H9 (cell line): ENCODE measurements at regions not wholly inside any gene's neighbourhood (a gene's known extent, or its start where the extent isn't known, plus 50 kb on each side); places are given as distances from the start of the nearest gene placed in this dataset.

Experiments used
- DNase-seq: peaks from one replicate; pipeline ENCODE4 v3.0.0-alpha.2; 2017
- H2AFZ ChIP-seq: one replicate; pipeline ENCODE4 v1.6.1; 2013; ENCODE audit warnings: mild to moderate bottlenecking, low read length, control low read depth, moderate library complexity
- H2AK5ac ChIP-seq: 2 replicates; pipeline ENCODE4 v1.6.1; 2013; ENCODE audit warnings: low read length, control low read depth, mixed read lengths; ENCODE audit not compliant: insufficient read length
- H2BK120ac ChIP-seq: one replicate; pipeline ENCODE4 v1.6.1; 2013; ENCODE audit warnings: low read depth, mild to moderate bottlenecking, low read length, control low read depth, inconsistent platforms; ENCODE audit not compliant: poor library complexity, severe bottlenecking
- H2BK12ac ChIP-seq: 2 replicates; pipeline ENCODE4 v1.6.1; 2013; ENCODE audit warnings: low read length, control low read depth, mixed read lengths, low read depth; ENCODE audit not compliant: insufficient read length
- H2BK15ac ChIP-seq: 2 replicates; pipeline ENCODE4 v1.6.1; 2013; ENCODE audit warnings: low read depth, low read length, control low read depth
- H2BK20ac ChIP-seq: one replicate; pipeline ENCODE4 v1.6.1; 2013; ENCODE audit warnings: low read depth, mild to moderate bottlenecking, low read length, control low read depth, inconsistent platforms; ENCODE audit not compliant: poor library complexity, severe bottlenecking
- H2BK5ac ChIP-seq: 2 replicates; pipeline ENCODE4 v1.6.1; 2013; ENCODE audit warnings: low read length, control low read depth, mixed read lengths; ENCODE audit not compliant: insufficient read length
- H3K14ac ChIP-seq: 2 replicates; pipeline ENCODE4 v1.6.1; 2013; ENCODE audit warnings: low read length, control low read depth; ENCODE audit not compliant: insufficient read depth
- H3K18ac ChIP-seq: 2 replicates; pipeline ENCODE4 v1.6.1; 2013; ENCODE audit warnings: low read depth, mild to moderate bottlenecking, mixed read lengths, low read length, control low read depth; ENCODE audit not compliant: insufficient read length
- H3K23ac ChIP-seq: 2 replicates; pipeline ENCODE4 v1.6.1; 2013; ENCODE audit warnings: low read length, control low read depth, mixed read lengths, low read depth; ENCODE audit not compliant: insufficient read length
- H3K23me2 ChIP-seq: 2 replicates; pipeline ENCODE4 v1.6.1; 2013; ENCODE audit warnings: low read depth, mild to moderate bottlenecking, mixed read lengths, low read length, control low read depth; ENCODE audit not compliant: insufficient read length, poor library complexity, severe bottlenecking
- H3K27ac ChIP-seq: 2 replicates; pipeline ENCODE4 v1.5.1; 2013; ENCODE audit warnings: low read length, control low read depth, mixed read lengths, low read depth; ENCODE audit not compliant: insufficient read length
- H3K27me3 ChIP-seq: 2 replicates; pipeline ENCODE4 v1.6.1; 2013; ENCODE audit warnings: low read length, control low read depth, inconsistent platforms; ENCODE audit not compliant: insufficient read depth
- H3K4ac ChIP-seq: 2 replicates; pipeline ENCODE4 v1.6.1; 2013; ENCODE audit warnings: low read depth, mild to moderate bottlenecking, control low read depth, inconsistent platforms, low read length, moderate library complexity
- H3K4me1 ChIP-seq: 2 replicates; pipeline ENCODE4 v1.6.1; 2013; ENCODE audit warnings: low read length, control low read depth, inconsistent platforms; ENCODE audit not compliant: insufficient read depth
- H3K4me2 ChIP-seq: 2 replicates; pipeline ENCODE4 v1.6.1; 2013; ENCODE audit warnings: low read length, control low read depth, mixed read lengths; ENCODE audit not compliant: insufficient read length, insufficient read depth
- H3K56ac ChIP-seq: 2 replicates; pipeline ENCODE4 v1.6.1; 2013; ENCODE audit warnings: low read depth, mild to moderate bottlenecking, mixed read lengths, low read length, control low read depth; ENCODE audit not compliant: insufficient read length
- H3K79me1 ChIP-seq: 2 replicates; pipeline ENCODE4 v1.6.1; 2013; ENCODE audit warnings: low read depth, mild to moderate bottlenecking, moderate library complexity, low read length, control low read depth, inconsistent platforms; ENCODE audit not compliant: insufficient read depth, poor library complexity, severe bottlenecking
- H3K79me2 ChIP-seq: 2 replicates; pipeline ENCODE4 v1.6.1; 2013; ENCODE audit warnings: low read length, control low read depth, inconsistent platforms; ENCODE audit not compliant: insufficient read depth
- H3K9ac ChIP-seq: 2 replicates; pipeline ENCODE4 v1.6.1; 2013; ENCODE audit warnings: low read length, control low read depth, mixed read lengths; ENCODE audit not compliant: insufficient read length; ENCODE audit errors: extremely low read depth
- H3K9me3 ChIP-seq: one replicate; pipeline ENCODE4 v1.6.1; 2013; ENCODE audit warnings: low read depth, low read length, inconsistent platforms; ENCODE audit not compliant: control insufficient read depth
- H3T11ph ChIP-seq: one replicate; pipeline ENCODE4 v1.6.1; 2013; ENCODE audit warnings: mild to moderate bottlenecking, low read length, control low read depth, inconsistent platforms
- H4K20me1 ChIP-seq: one replicate; pipeline ENCODE4 v1.6.1; 2013; ENCODE audit not compliant: control insufficient read depth, insufficient read length, insufficient read depth
- H4K5ac ChIP-seq: 2 replicates; pipeline ENCODE4 v1.6.1; 2013; ENCODE audit warnings: low read depth, mild to moderate bottlenecking, mixed read lengths, low read length, control low read depth; ENCODE audit not compliant: insufficient read length
- H4K8ac ChIP-seq: replicated peaks from 2 replicates; pipeline ENCODE4 v1.6.1; 2013; ENCODE audit warnings: low read length, control low read depth, mixed read lengths, low read depth; ENCODE audit not compliant: insufficient read length
- H4K91ac ChIP-seq: 2 replicates; pipeline ENCODE4 v1.6.1; 2013; ENCODE audit warnings: low read depth, mild to moderate bottlenecking, moderate library complexity, mixed read lengths, low read length, control low read depth; ENCODE audit not compliant: insufficient read length
- H3K27ac Mint-ChIP-seq, 3 experiments: 2 replicates in 2 of 3; 3 replicates in 1 of 3; pipeline ENCODE4 v1.8.0; 2020 to 2021; ENCODE audit warnings: mixed read lengths in 3 of 3, mild to moderate bottlenecking in 1 of 3, moderate library complexity in 1 of 3
- H3K27me3 Mint-ChIP-seq: 2 replicates; pipeline ENCODE4 v1.8.0; 2021; ENCODE audit warnings: low read depth, mild to moderate bottlenecking, moderate library complexity, mixed read lengths
- H3K36me3 Mint-ChIP-seq, 3 experiments: 2 replicates in 2 of 3; 3 replicates in 1 of 3; pipeline ENCODE4 v1.8.0; 2020 to 2021; ENCODE audit warnings: low read depth in 3 of 3, mixed read lengths in 3 of 3; ENCODE audit not compliant: insufficient read depth in 1 of 3
- H3K4me1 Mint-ChIP-seq, 2 experiments: 2 replicates each; pipeline ENCODE4 v1.8.0; 2020; ENCODE audit warnings: mixed read lengths in 2 of 2
- H3K4me3 Mint-ChIP-seq, 2 experiments: 2 replicates in 1 of 2; 3 replicates in 1 of 2; pipeline ENCODE4 v1.8.0; 2020 to 2021; ENCODE audit warnings: mild to moderate bottlenecking in 2 of 2, mixed read lengths in 2 of 2, moderate library complexity in 1 of 2
- H3K9me3 Mint-ChIP-seq, 2 experiments: 2 replicates in 1 of 2; 3 replicates in 1 of 2; pipeline ENCODE4 v1.8.0; 2020; ENCODE audit warnings: mild to moderate bottlenecking in 2 of 2, mixed read lengths in 2 of 2, moderate library complexity in 1 of 2
- CTCF ChIP-seq: fragments of 200-600 bp; sonication (generic); conservative IDR thresholded peaks from 3 replicates; pipeline ENCODE4 v1.8.0; 2021; ENCODE audit warnings: antibody characterized with exemption, mild to moderate bottlenecking
- WGBS: extraction: QIAGEN DNeasy Blood & Tissue Kit; methylation state at CpG from one replicate; pipeline ENCODE4 v1.1.7; 2013; ENCODE audit warnings: missing lambda C conversion rate, low lambda C conversion rate, mixed read lengths; ENCODE audit not compliant: insufficient read length; ENCODE audit errors: extremely low coverage; 5-methylcytosine and 5-hydroxymethylcytosine counted together

GRCh38 chr2:64263315-64263714, 119.1 kb upstream of the PELI1 start:
- Histone ChIP-seq H3K4ac (no peak overlapping the region), H2BK20ac (no peak overlapping the region), H2BK120ac (no peak overlapping the region), H4K91ac (no peak overlapping the region), H2BK12ac (no peak overlapping the region), H3K56ac (no peak overlapping the region), H3K23me2 (no peaks in the 10 kb centered on the region), H3K9me3 (no peaks in the 10 kb centered on the region), H3K27ac (no peak overlapping the region), H4K5ac (no peak overlapping the region), H2BK15ac (no peak overlapping the region), H4K8ac (no peak overlapping the region), H2AK5ac (no peak overlapping the region), H3K23ac (no peak overlapping the region), H2BK5ac (no peak overlapping the region), H3K4me1 (peaks cover 28% of the 10 kb centered on the region), H3K79me1 (peaks cover 7% of the 10 kb centered on the region), H3K79me2 (peaks cover 6% of the 10 kb centered on the region; the same call in 1 of the 2 replicates), H3K4me2 (no peak overlapping the region), H3K18ac (no peak overlapping the region), H4K20me1 (peaks cover 2% of the 10 kb centered on the region), H2AFZ (no peak overlapping the region), H3K9ac (no peak overlapping the region), H3K14ac (no peak overlapping the region), H3K27me3 (no peaks in the 10 kb centered on the region), H3T11ph (no peak overlapping the region)
- peaks cover 73 to 87% of the 10 kb centered on the region in 2 experiments for H3K4me1 Mint-ChIP-seq
- H3K27me3 Mint-ChIP-seq: no peaks in the 10 kb centered on the region; the same call in 1 of the 2 replicates
- H3K9me3 Mint-ChIP-seq: no peaks in the 10 kb centered on the region
- WGBS: no CpG with 5 or more reads among the region's 6 CpGs
- H3K36me3 Mint-ChIP-seq: peaks cover 44 to 72% (median 61%) of the 10 kb centered on the region in 3 experiments
- H3K27ac Mint-ChIP-seq: peak overlapping the region in 1 of 3 experiments; percentile 13; a peak in 2 of 7 replicates
- no peak for TF ChIP-seq CTCF
- DNase-seq: no peak
- H3K4me3 Mint-ChIP-seq: no peak overlapping the region
